ENCODE measurements at regions not wholly inside any gene's neighbourhood (a gene's known extent, or its start where the extent isn't known, plus 50 kb on each side); places are given as distances from the start of the nearest gene placed in this dataset.

DNA sequence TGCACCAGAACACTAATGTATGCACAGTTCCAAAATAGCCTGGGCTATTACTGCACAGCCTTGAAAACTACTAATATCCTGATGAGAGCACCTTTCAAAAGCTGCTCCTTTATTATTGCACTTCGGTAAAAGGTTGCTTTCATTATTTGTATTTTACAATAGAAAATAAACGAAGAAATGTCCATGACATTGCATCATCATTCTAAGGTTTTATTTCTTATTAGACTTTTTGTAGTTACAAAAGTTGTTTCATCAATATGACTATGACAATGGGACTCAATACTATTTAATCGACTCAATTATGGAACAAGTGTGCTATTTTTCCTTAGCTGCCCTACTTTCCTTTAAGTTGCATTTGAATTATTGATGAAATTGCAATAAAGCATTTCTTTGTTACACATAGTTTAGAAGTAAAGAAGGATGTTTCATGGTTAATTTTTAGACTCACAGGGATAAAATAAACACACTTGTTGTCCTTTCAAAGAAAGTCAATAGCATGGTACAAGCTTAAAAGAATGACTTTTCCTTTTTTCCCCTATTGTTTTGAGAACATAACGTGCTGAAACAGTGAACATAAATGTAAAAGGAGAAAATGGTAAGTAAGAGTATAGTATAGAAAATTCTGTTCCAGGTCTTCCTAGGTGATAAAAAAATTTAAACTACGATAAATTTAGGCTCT is 407.6 kb downstream of the BCAT1 start:
- Mint-ChIP-seq H3K27ac (no peak overlapping the region), H3K4me1 (peaks cover 13% of the 10 kb centered on the region), H3K36me3 (no peaks in the 10 kb centered on the region), H3K9me3 (no peaks in the 10 kb centered on the region), H3K27me3 (ENCODE audit: low read depth) (no peaks in the 10 kb centered on the region), H3K4me3 (no peak overlapping the region)
- ATAC-seq (no peak), DNase-seq (ENCODE audit: low spot score) (no peak)
- no peak for TF ChIP-seq NR1H2 (CRISPR knock-in tag; IDR thresholded peaks at IDR 0.05)
- TF ChIP-seq NFATC4 (CRISPR knock-in tag; IDR thresholded peaks at IDR 0.05), result no peak
- TF ChIP-seq NFYB (CRISPR knock-in tag; conservative IDR thresholded peaks at IDR 0.05; ENCODE audit: low read depth), result no peak
- no peak for TF ChIP-seq ESRRA (CRISPR knock-in tag; IDR thresholded peaks at IDR 0.05; ENCODE audit: borderline replicate concordance)
- ChIA-PET POLR2A (no interaction called here), CTCF (no interaction called here)

GRCh38 chr12:24539646-24540045 is 409.3 kb downstream of the BCAT1 start:
- no peaks in the 10 kb centered on the region for H3K27me3 Mint-ChIP-seq (ENCODE audit: low read depth)
- no peaks in the 10 kb centered on the region for H3K36me3 Mint-ChIP-seq
- no peak overlapping the region for H3K27ac Mint-ChIP-seq
- ChIA-PET CTCF (no interaction called here), POLR2A (no interaction called here)
- H3K9me3 Mint-ChIP-seq, result no peaks in the 10 kb centered on the region
- H3K4me3 Mint-ChIP-seq, result no peak overlapping the region
- DNase-seq (ENCODE audit: low spot score) (no peak), ATAC-seq (no peak)
- TF ChIP-seq MLX (CRISPR knock-in tag; IDR thresholded peaks at IDR 0.05) (no peak), RORB (CRISPR knock-in tag; IDR thresholded peaks at IDR 0.05) (no peak), SOX15 (CRISPR knock-in tag; IDR thresholded peaks at IDR 0.05) (no peak), ELF4 (CRISPR knock-in tag; IDR thresholded peaks at IDR 0.05; ENCODE audit: low read depth) (no peak), IRF1 (CRISPR knock-in tag; IDR thresholded peaks at IDR 0.05) (no peak), SP1 (CRISPR knock-in tag; conservative IDR thresholded peaks at IDR 0.05) (no peak), ATF6 (CRISPR knock-in tag; IDR thresholded peaks at IDR 0.05) (no peak), ETV6 (CRISPR knock-in tag; IDR thresholded peaks at IDR 0.05) (no peak), ZNF219 (CRISPR knock-in tag; IDR thresholded peaks at IDR 0.05; ENCODE audit: borderline replicate concordance) (no peak), GTF2I (CRISPR knock-in tag; conservative IDR thresholded peaks at IDR 0.05) (no peak), E2F1 (CRISPR knock-in tag; IDR thresholded peaks at IDR 0.05) (no peak), ZBTB43 (CRISPR knock-in tag; IDR thresholded peaks at IDR 0.05) (no peak), MXD4 (CRISPR knock-in tag; IDR thresholded peaks at IDR 0.05; ENCODE audit: borderline replicate concordance) (no peak), SMAD3 (CRISPR knock-in tag; IDR thresholded peaks at IDR 0.05; ENCODE audit: borderline replicate concordance) (no peak)
- TF ChIP-seq, protein P1, sequence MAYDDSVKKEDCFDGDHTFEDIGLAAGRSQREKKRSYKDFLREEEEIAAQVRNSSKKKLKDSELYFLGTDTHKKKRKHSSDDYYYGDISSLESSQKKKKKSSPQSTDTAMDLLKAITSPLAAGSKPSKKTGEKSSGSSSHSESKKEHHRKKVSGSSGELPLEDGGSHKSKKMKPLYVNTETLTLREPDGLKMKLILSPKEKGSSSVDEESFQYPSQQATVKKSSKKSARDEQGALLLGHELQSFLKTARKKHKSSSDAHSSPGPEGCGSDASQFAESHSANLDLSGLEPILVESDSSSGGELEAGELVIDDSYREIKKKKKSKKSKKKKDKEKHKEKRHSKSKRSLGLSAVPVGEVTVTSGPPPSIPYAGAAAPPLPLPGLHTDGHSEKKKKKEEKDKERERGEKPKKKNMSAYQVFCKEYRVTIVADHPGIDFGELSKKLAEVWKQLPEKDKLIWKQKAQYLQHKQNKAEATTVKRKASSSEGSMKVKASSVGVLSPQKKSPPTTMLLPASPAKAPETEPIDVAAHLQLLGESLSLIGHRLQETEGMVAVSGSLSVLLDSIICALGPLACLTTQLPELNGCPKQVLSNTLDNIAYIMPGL (CRISPR knock-in tag; IDR thresholded peaks at IDR 0.05), result no peak
- TF ChIP-seq, protein P2, sequence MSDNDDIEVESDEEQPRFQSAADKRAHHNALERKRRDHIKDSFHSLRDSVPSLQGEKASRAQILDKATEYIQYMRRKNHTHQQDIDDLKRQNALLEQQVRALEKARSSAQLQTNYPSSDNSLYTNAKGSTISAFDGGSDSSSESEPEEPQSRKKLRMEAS (CRISPR knock-in tag; IDR thresholded peaks at IDR 0.05), result no peak
- TF ChIP-seq, protein P3, sequence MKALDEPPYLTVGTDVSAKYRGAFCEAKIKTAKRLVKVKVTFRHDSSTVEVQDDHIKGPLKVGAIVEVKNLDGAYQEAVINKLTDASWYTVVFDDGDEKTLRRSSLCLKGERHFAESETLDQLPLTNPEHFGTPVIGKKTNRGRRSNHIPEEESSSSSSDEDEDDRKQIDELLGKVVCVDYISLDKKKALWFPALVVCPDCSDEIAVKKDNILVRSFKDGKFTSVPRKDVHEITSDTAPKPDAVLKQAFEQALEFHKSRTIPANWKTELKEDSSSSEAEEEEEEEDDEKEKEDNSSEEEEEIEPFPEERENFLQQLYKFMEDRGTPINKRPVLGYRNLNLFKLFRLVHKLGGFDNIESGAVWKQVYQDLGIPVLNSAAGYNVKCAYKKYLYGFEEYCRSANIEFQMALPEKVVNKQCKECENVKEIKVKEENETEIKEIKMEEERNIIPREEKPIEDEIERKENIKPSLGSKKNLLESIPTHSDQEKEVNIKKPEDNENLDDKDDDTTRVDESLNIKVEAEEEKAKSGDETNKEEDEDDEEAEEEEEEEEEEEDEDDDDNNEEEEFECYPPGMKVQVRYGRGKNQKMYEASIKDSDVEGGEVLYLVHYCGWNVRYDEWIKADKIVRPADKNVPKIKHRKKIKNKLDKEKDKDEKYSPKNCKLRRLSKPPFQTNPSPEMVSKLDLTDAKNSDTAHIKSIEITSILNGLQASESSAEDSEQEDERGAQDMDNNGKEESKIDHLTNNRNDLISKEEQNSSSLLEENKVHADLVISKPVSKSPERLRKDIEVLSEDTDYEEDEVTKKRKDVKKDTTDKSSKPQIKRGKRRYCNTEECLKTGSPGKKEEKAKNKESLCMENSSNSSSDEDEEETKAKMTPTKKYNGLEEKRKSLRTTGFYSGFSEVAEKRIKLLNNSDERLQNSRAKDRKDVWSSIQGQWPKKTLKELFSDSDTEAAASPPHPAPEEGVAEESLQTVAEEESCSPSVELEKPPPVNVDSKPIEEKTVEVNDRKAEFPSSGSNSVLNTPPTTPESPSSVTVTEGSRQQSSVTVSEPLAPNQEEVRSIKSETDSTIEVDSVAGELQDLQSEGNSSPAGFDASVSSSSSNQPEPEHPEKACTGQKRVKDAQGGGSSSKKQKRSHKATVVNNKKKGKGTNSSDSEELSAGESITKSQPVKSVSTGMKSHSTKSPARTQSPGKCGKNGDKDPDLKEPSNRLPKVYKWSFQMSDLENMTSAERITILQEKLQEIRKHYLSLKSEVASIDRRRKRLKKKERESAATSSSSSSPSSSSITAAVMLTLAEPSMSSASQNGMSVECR (CRISPR knock-in tag; IDR thresholded peaks at IDR 0.05; ENCODE audit: borderline replicate concordance), result no peak
- peaks cover 28% of the 10 kb centered on the region for H3K4me1 Mint-ChIP-seq

All from WTC11 (cell line).